ENCODE measurements at regions not wholly inside any gene's neighbourhood (a gene's known extent, or its start where the extent isn't known, plus 50 kb on each side); places are given as distances from the start of the nearest gene placed in this dataset.

DNA sequence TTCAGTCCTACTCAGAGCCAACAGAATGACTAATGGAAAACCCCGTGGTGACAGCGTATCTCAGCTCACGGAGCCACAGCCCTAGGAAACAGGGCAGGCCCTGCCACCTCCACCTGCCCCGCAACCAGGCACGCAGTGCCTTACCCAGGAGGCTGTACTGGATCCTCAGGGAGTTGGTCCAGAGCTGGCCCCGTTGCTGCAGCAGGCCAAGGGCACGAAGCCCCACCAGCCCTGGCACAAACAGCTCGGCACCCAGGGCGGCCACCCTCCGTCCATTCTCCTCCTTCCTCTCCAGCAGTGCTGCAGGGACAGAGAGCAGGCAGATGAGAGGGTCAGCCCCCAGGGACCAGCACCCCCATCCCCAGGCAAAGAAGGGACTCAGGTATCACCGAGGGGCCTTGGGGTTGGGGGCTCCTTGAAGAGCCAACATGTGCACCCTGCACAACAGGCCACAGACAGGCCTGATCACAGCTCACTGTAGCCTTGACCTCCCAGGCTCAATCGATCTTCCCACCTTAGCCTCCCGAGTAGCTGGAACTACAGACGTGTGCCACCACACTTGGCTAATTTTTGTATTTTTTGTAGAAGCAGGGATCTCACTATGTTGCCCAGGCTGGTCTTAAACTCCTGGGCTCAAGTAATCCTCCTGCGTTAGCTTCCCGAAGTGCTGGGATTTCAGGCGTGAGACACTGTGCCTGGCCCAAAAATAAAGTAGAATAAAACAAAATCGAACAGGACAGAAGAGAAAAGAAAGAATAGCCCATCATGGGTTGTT, 115.7 kb downstream of the RMI2 start:
- H3K9me3 ChIP-seq (ENCODE audit: insufficient read depth, low read depth, low read length) = no peaks in the 10 kb centered on the region
- no peaks in the 10 kb centered on the region for H4K20me1 ChIP-seq (ENCODE audit: insufficient read depth, low read length)
- no peak for FAIRE-seq
- Mint-ChIP-seq H3K9me3 (ENCODE audit: unreplicated experiment) (no peaks in the 10 kb centered on the region), H3K4me1 (ENCODE audit: low read depth, unreplicated experiment) (no peaks in the 10 kb centered on the region), H3K4me3 (ENCODE audit: unreplicated experiment) (no peak overlapping the region), H3K36me3 (ENCODE audit: low read depth, unreplicated experiment) (no peaks in the 10 kb centered on the region), H3K27me3 (ENCODE audit: low read depth, unreplicated experiment) (peaks cover 31% of the 10 kb centered on the region), H3K27ac (ENCODE audit: unreplicated experiment) (no peak overlapping the region)
- no peaks in the 10 kb centered on the region for H3K4me1 ChIP-seq (ENCODE audit: insufficient read depth, low read length)
- no peak overlapping the region for H3K4me3 ChIP-seq (ENCODE audit: insufficient read depth, low read depth, low read length)
- no peak for TF ChIP-seq EZH2 (IDR thresholded peaks at IDR 0.05; ENCODE audit: insufficient read depth, low read length)
- TF ChIP-seq, protein P1, sequence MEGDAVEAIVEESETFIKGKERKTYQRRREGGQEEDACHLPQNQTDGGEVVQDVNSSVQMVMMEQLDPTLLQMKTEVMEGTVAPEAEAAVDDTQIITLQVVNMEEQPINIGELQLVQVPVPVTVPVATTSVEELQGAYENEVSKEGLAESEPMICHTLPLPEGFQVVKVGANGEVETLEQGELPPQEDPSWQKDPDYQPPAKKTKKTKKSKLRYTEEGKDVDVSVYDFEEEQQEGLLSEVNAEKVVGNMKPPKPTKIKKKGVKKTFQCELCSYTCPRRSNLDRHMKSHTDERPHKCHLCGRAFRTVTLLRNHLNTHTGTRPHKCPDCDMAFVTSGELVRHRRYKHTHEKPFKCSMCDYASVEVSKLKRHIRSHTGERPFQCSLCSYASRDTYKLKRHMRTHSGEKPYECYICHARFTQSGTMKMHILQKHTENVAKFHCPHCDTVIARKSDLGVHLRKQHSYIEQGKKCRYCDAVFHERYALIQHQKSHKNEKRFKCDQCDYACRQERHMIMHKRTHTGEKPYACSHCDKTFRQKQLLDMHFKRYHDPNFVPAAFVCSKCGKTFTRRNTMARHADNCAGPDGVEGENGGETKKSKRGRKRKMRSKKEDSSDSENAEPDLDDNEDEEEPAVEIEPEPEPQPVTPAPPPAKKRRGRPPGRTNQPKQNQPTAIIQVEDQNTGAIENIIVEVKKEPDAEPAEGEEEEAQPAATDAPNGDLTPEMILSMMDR (IDR thresholded peaks at IDR 0.05; ENCODE audit: insufficient read depth, low read depth, low read length) = no peak
- no peak for DNase-seq (ENCODE audit: low read depth)
- H2AFZ ChIP-seq (ENCODE audit: low read depth, low read length) = no peak overlapping the region
- H3K27me3 ChIP-seq (ENCODE audit: insufficient read depth, low read length) = no peaks in the 10 kb centered on the region
- no peaks in the 10 kb centered on the region for H3K79me2 ChIP-seq (ENCODE audit: insufficient read depth, low read length)
- H3K9ac ChIP-seq (ENCODE audit: low read length) = no peak overlapping the region
- no peak overlapping the region for H3K27ac ChIP-seq (ENCODE audit: low read depth, low read length)
- no peak overlapping the region for H3K4me2 ChIP-seq (ENCODE audit: low read length)
- H3K36me3 ChIP-seq (ENCODE audit: insufficient read depth, low read length) = no peaks in the 10 kb centered on the region

- Mint-ChIP-seq H3K4me3 (ENCODE audit: unreplicated experiment) (no peak overlapping the region), H3K9me3 (ENCODE audit: unreplicated experiment) (no peaks in the 10 kb centered on the region), H3K27ac (ENCODE audit: unreplicated experiment) (no peak overlapping the region), H3K27me3 (ENCODE audit: low read depth, unreplicated experiment) (peaks cover 31% of the 10 kb centered on the region), H3K4me1 (ENCODE audit: low read depth, unreplicated experiment) (no peaks in the 10 kb centered on the region), H3K36me3 (ENCODE audit: low read depth, unreplicated experiment) (no peaks in the 10 kb centered on the region)
- no peak overlapping the region for H3K27ac ChIP-seq (ENCODE audit: low read depth, low read length)
- H3K79me2 ChIP-seq (ENCODE audit: insufficient read depth, low read length) = no peaks in the 10 kb centered on the region
- no peak overlapping the region for H3K4me2 ChIP-seq (ENCODE audit: low read length)
- no peak overlapping the region for H3K4me3 ChIP-seq (ENCODE audit: insufficient read depth, low read depth, low read length)
- no peaks in the 10 kb centered on the region for H3K9me3 ChIP-seq (ENCODE audit: insufficient read depth, low read depth, low read length)
- no peaks in the 10 kb centered on the region for H3K4me1 ChIP-seq (ENCODE audit: insufficient read depth, low read length)
- no peak overlapping the region for H2AFZ ChIP-seq (ENCODE audit: low read depth, low read length)
- no peaks in the 10 kb centered on the region for H3K36me3 ChIP-seq (ENCODE audit: insufficient read depth, low read length)
- DNase-seq (ENCODE audit: low read depth) (no peak), FAIRE-seq (no peak)
- H4K20me1 ChIP-seq (ENCODE audit: insufficient read depth, low read length) = no peaks in the 10 kb centered on the region
- no peaks in the 10 kb centered on the region for H3K27me3 ChIP-seq (ENCODE audit: insufficient read depth, low read length)
- H3K9ac ChIP-seq (ENCODE audit: low read length) = no peak overlapping the region
- TF ChIP-seq EZH2 (IDR thresholded peaks at IDR 0.05; ENCODE audit: insufficient read depth, low read length) = no peak
- TF ChIP-seq, protein P1 (IDR thresholded peaks at IDR 0.05; ENCODE audit: insufficient read depth, low read depth, low read length) = no peak
Observed at GRCh38 chr16:11461595-11461990, 116.3 kb downstream of the RMI2 start.

GRCh38 chr16:11462036-11462435, 116.8 kb downstream of the RMI2 start:
- H3K4me3 ChIP-seq (ENCODE audit: insufficient read depth, low read depth, low read length) = no peak overlapping the region
- H3K36me3 ChIP-seq (ENCODE audit: insufficient read depth, low read length) = no peaks in the 10 kb centered on the region
- no peak overlapping the region for H3K27ac Mint-ChIP-seq (ENCODE audit: unreplicated experiment)
- H3K4me1 Mint-ChIP-seq (ENCODE audit: low read depth, unreplicated experiment) = no peaks in the 10 kb centered on the region
- H3K27me3 ChIP-seq (ENCODE audit: insufficient read depth, low read length) = no peaks in the 10 kb centered on the region
- no peak for TF ChIP-seq EZH2 (IDR thresholded peaks at IDR 0.05; ENCODE audit: insufficient read depth, low read length)
- TF ChIP-seq, protein P1 (IDR thresholded peaks at IDR 0.05; ENCODE audit: insufficient read depth, low read depth, low read length) = no peak
- FAIRE-seq (no peak), DNase-seq (ENCODE audit: low read depth) (no peak)
- H3K36me3 Mint-ChIP-seq (ENCODE audit: low read depth, unreplicated experiment) = no peaks in the 10 kb centered on the region
- no peaks in the 10 kb centered on the region for H3K9me3 Mint-ChIP-seq (ENCODE audit: unreplicated experiment)
- H4K20me1 ChIP-seq (ENCODE audit: insufficient read depth, low read length) = no peaks in the 10 kb centered on the region
- no peaks in the 10 kb centered on the region for H3K4me1 ChIP-seq (ENCODE audit: insufficient read depth, low read length)
- no peak overlapping the region for H3K27ac ChIP-seq (ENCODE audit: low read depth, low read length)
- no peaks in the 10 kb centered on the region for H3K9me3 ChIP-seq (ENCODE audit: insufficient read depth, low read depth, low read length)
- no peak overlapping the region for H3K4me2 ChIP-seq (ENCODE audit: low read length)
- no peaks in the 10 kb centered on the region for H3K79me2 ChIP-seq (ENCODE audit: insufficient read depth, low read length)
- H3K27me3 Mint-ChIP-seq (ENCODE audit: low read depth, unreplicated experiment) = peaks cover 31% of the 10 kb centered on the region
- H2AFZ ChIP-seq (ENCODE audit: low read depth, low read length) = no peak overlapping the region
- H3K4me3 Mint-ChIP-seq (ENCODE audit: unreplicated experiment) = no peak overlapping the region
- H3K9ac ChIP-seq (ENCODE audit: low read length) = no peak overlapping the region

Data from astrocyte (in vitro differentiated cells and primary cell).